ENCODE measurements at regions not wholly inside any gene's neighbourhood (a gene's known extent, or its start where the extent isn't known, plus 50 kb on each side); places are given as distances from the start of the nearest gene placed in this dataset.
"Not testable (repeated sequence)": the region's sequence is repeated elsewhere in the genome, so short reads cannot be mapped to it uniquely, and the experiment has no call there.

DNA sequence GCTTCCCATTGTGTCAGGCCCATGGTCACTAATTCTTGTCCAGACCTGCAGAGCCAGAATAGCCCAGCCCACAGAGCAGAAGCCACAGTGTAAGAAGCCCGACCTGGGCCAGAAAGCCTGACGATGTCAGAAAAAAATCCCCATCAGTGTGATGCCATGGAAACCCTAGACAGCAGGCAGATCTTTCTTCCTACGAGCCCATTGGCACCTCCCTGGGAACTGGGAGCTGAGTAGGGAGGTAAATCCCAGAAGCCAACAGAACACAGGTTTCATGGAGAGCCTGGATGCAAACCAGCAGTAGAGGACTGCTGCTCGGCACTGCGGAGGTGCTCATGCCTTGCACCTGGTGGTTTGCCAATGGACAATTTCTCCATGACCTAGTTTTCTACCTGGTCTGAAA is 82.2 kb upstream of the SLC22A16 start:
- DNase-seq = no peak

GRCh38 chr6:110557199-110557598 is 80.8 kb upstream of the SLC22A16 start:
- no peak for DNase-seq

DNA sequence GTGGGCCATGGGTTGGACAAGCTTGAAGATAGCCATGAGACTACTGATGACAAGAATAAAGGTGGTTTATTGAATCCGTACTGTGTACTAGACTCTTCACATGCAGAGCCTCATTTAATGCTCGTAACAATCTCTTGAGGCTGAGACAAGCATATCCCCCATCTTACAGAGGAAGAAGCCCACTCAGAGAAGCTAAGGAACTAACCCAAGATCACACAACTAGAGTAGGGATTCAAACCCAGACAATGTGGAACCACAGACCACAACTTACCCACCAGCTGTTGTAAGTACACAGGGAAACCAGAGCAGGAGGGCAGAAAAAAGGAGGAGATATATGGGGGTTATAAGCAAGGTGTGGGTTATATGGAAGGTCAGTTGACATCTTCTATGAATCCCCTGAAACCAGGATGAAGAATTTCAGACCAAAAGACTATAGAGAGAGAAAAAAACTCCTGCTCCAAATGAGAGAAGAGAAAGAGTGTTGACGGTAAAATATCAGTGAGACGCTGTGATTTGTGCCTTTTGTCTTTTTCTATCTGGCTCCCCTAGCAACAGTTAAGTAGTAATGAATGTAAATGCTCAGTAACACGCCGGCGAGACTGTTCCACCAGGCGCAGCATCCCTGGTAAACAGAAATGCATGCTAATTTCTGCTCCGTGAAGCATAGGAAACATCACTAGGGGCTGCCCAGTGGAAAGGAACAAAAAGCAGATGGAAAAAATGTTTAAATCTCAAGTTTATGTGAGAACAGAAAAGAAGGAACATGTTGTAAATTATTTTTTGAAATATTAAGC is 80.1 kb upstream of the SLC22A16 start:
- no peak for DNase-seq

DNA sequence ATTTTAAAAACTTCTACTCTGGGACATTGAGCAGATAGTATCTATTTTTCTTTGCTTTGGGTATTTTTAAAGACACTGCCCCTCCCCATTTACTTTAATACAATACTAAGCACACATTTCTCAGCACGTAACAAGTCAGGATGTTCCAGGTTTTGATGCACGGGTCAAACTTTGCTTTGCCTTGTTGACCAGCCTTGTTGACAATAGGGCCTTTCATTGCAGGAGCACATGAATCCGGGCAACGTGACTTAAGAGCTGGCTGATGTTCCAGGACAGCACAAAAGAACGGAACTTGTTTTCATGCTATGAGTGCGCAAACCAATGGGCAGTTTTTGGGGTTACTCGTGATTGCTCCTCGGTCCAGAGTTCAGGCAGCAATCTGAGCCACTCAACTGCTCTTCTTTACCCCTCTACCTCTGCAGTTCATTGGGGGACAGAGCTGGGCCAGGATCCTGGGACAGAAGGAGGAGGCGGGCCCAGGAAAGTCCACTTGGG is 78.6 kb upstream of the SLC22A16 start:
- no peak for DNase-seq

GRCh38 chr6:110554441-110554840 is 78.0 kb upstream of the SLC22A16 start:
- DNase-seq = no peak

DNA sequence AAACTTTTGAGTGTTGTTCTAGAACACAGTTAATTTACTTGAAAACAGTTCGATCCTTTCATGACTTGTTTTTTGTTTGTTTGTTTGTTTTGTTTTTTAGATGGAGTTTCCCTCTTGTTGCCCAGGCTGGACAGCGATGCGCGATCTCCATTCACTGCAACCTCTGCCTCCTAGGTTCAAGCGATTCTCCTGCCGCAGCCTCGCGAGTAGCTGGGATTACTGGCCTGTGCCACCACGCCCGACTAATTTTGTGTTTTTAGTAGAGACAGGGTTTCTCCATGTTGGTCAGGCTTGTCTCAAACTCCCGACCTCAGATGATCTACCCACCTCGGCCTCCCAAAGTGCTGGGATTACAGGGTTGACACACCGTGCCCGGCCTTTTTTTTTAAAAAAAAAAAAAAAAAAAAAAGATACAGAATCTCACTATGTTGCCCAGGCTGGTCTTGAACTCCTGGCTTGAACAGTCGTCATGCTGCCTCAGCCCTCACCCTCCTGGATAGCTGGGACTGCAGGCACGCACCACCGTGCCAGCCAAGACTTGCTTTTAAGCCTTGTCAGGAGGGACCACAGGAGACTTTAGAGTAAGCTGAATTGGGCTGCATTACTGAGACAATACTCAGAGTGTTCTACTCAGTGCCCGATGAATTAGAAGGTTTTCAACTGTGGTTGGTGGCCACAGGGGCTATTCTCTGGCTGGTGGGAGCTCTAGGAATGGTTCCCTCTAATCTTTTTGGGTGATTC is 76.7 kb upstream of the SLC22A16 start:
- no peak for DNase-seq

DNA sequence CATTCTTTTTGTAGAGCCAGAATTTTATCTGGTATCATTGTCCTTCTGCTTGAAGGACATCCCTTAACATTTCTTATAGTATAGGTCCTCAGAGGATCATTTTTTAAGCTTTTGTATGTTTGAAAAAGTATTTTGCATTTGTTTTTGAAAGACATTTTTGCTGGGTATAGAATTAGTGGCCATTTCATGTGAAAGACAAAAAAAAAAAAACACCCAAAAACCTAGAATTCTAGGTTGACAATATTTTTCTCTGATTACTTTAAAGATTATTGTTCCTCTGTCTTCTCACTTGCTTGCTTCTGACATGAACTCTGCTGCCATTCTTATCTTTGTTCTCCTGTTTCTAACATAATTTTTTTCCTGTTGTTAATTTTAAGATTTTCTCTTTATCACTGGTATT is 75.7 kb upstream of the SLC22A16 start:
- DNase-seq = no peak

DNA sequence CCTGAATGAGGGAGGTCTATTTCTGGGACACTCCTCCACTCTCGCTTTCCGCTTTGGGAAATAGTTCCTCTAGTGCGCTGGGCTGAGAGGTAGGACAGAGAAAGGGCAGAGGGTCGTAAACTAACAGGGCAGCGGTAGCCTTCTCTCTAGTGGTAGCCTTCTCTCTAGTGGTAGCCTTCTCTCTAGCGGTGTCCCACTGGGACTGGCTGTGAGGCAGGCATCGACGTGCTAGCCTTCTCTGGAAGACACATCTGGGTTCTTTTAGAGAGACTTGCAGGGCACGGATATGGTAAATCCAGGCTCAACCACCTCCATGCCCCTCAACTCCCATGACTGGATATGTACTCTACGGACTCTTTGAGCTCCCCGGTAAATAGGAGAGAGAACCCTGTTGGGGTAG is 74.7 kb upstream of the SLC22A16 start:
- DNase-seq = no peak

GRCh38 chr6:110550353-110550752 is 73.9 kb upstream of the SLC22A16 start:
- no peak for DNase-seq

DNA sequence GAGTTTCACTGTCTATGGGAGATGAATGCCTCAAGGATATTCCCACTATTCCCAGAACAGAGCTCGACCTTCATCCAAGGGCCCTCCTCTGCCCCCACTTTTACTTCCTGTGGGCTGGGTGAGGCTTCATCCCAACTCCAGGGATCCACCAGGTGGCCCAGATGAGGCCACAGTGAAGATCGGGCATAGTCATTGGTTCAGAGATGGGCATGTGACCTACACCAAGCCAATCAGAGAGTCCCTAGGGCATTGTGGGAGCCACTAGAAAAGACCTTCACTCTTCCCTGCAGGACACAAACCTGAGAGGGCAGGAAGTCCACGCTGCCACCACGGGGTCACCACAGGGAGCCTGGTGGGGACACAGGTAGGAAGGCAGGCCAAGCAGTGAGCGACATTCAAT is 72.9 kb upstream of the SLC22A16 start:
- no peak for DNase-seq

GRCh38 chr6:110548110-110548847 is 71.9 kb upstream of the SLC22A16 start:
- no peak for DNase-seq

DNA sequence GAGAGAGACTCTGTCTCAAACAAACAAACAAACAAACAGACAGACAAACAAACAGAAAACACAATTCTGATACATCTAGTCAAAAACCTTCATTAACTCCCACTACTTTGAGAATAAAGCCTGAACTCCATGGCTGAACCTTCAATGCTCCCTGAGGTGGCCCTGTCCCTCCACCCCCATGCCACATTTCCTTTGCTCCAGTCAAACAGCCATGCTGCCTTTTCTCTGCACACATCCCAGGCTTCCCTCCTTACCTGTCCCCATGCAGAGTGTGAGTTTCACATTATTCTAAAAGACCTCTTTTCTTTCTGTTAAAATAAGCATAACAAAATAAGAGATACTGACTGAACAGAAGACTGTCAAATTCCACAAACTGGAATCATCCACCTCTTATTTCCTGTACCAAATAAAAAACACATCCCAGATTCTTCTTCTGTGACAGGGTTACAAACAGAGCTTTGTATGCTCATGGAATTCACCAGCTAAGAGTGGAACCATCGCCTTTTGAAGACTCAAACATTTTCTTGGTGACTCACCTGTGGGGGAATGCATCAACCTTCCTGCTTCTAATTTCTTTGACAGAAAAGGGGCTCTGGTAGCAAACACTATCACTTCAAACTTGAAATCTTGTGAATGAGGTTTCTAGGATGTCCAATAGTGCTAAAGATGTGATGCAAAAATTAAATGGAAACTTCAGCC is 71.0 kb upstream of the SLC22A16 start:
- DNase-seq = no peak

- no peak for DNase-seq
Observed at GRCh38 chr6:110545081-110545872, 68.9 kb upstream of the SLC22A16 start.

- no peak for DNase-seq
Observed at GRCh38 chr6:110544472-110544871, 68.1 kb upstream of the SLC22A16 start.

DNA sequence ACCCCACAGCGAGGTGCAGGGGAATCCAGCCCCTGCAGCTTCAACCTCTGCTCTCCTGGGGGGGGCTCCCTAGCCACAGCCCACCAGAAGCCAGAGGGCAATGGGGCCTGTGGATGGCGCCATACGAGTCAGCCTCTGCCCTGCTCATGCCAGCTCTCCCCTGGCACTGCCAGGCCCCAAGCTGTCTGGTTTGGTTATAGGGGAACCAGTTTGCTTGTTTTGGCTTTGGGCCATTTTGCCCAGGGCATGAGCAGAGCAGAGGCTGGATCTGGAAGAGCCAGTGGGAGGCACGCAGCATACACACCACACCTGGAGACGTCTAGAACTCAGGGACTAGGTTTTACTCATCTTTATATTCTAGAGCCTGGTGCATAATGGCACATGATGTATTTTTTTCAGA is 66.7 kb upstream of the SLC22A16 start:
- no peak for DNase-seq

DNA sequence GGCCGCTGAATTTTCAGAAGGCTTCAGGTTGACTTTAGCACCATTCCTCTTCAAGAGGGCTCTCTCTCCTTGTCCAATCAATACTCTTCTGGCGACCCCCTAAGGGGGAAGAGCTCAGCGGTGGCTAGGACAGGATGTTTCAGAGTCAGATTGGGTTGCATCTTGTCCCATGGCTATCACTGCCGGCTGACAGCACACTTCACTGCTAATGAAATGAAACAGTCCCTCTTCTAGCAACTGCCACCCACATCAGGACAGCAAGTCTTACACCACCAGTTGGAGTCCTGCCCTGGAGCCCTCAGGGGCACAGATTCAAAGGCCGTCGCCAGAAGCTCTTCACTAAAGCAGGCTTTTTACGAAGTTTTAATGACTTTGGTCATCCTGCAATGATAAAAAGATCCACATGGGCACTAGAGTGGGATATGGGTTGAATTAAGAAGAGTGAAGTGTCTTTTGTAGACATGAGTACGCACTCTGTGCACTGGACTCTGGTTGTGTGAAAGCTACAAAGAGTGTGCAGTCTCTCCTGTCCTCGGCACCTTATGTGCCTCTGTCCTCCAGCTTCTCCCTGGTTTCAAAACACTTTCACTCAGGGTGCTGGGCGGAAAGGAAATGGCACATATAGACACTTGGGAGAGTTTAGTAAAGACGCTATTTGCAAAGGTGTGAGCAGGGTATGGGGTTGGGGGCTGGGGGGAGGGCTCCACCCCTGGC is 66.1 kb upstream of the SLC22A16 start:
- no peak for DNase-seq

GRCh38 chr6:110541701-110542309 is 65.4 kb upstream of the SLC22A16 start:
- DNase-seq = no peak

- not testable (repeated sequence) for DNase-seq
Observed at GRCh38 chr6:110539277-110540019, 63.0 kb upstream of the SLC22A16 start.

All from renal pelvis (tissue), 1 donor.